WERI-Rb-1 (cell line): ENCODE measurements at regions not wholly inside any gene's neighbourhood (a gene's known extent, or its start where the extent isn't known, plus 50 kb on each side); places are given as distances from the start of the nearest gene placed in this dataset.

Source experiments
- DNase-seq: peaks from one replicate; pipeline ENCODE4 v3.0.0-alpha.2; 2020
- H3K27ac ChIP-seq: fragments of 250-450 bp; sonication (Bioruptor Pico); 2 replicates; pipeline ENCODE4 v1.5.1; 2020; ENCODE audit warnings: mild to moderate bottlenecking, moderate library complexity
- H3K27me3 ChIP-seq: fragments of 250-450 bp; sonication (Bioruptor Pico); 2 replicates; pipeline ENCODE4 v1.5.1; 2021; ENCODE audit warnings: mild to moderate bottlenecking, low read depth, moderate library complexity; ENCODE audit not compliant: insufficient read depth, severe bottlenecking
- H3K36me3 ChIP-seq: fragments of 250-450 bp; sonication (Bioruptor Pico); 2 replicates; pipeline ENCODE4 v1.5.1; 2020; ENCODE audit warnings: mild to moderate bottlenecking, moderate library complexity
- H3K4me3 ChIP-seq: 2 replicates; pipeline ENCODE4 v1.5.1; 2011; ENCODE audit warnings: low read depth, mild to moderate bottlenecking, control low read depth, low read length
- H3K9me3 ChIP-seq: fragments of 250-450 bp; sonication (Bioruptor Pico); 2 replicates; pipeline ENCODE4 v1.5.1; 2021; ENCODE audit warnings: mild to moderate bottlenecking, moderate library complexity; ENCODE audit not compliant: severe bottlenecking
- TF ChIP-seq, protein P1 (sequence below): IDR thresholded peaks from 2 replicates; pipeline ENCODE4 v1.5.1; 2011; ENCODE audit warnings: low read depth, mild to moderate bottlenecking, control low read depth, inconsistent platforms, low read length

DNA sequence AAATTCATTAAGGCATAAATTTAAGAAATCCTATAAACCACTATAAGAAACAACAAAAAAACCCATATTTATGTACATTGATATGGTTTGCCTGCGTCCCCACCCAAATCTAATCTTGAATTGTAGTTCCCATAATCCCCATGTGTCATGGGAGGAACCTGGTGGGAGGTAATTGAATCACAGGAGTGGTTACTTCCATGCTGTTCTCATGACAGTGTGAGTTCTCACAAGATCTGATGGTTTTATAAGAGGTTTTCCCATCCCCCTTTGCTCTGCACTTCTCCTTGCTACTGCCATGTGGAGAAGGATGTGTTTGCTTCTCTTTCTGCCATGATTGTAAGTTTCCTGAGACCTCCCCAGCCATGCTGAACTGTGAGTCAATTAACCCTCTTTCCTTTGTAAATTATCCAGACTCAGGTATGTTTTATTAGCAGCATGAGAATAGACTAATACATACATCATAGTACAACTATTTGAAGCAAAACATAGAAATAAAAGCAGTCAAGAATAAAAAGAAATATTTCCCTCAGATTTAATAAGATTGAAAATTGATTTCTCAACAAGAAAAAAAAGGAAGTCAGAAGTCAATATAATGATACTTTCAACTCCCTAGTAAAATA, 209.0 kb upstream of the GPC6 start:
- Histone ChIP-seq H3K27ac (no peak overlapping the region), H3K27me3 (no peaks in the 10 kb centered on the region), H3K36me3 (no peaks in the 10 kb centered on the region), H3K4me3 (no peak overlapping the region), H3K9me3 (peaks cover 19% of the 10 kb centered on the region)
- no peak for DNase-seq
- TF ChIP-seq, protein P1, sequence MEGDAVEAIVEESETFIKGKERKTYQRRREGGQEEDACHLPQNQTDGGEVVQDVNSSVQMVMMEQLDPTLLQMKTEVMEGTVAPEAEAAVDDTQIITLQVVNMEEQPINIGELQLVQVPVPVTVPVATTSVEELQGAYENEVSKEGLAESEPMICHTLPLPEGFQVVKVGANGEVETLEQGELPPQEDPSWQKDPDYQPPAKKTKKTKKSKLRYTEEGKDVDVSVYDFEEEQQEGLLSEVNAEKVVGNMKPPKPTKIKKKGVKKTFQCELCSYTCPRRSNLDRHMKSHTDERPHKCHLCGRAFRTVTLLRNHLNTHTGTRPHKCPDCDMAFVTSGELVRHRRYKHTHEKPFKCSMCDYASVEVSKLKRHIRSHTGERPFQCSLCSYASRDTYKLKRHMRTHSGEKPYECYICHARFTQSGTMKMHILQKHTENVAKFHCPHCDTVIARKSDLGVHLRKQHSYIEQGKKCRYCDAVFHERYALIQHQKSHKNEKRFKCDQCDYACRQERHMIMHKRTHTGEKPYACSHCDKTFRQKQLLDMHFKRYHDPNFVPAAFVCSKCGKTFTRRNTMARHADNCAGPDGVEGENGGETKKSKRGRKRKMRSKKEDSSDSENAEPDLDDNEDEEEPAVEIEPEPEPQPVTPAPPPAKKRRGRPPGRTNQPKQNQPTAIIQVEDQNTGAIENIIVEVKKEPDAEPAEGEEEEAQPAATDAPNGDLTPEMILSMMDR, result no peak

DNA sequence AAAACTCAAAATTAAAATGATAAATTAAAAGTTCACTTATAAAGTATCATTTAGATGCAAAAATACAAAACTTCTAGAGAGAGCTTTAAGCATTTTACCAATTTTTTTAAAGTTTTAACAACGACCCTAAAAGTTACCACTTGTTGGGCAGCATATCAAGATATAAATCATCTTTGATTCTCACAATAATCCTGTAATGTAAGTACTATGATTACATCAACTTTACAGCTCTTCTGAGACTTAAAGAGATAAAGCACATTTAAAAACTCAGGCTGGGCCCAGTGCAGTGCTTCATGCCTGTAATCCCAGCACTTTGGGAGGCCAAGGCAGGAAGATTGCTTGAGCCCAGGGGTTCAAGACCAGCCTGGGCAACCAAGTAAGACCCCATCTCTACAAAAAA, 202.7 kb upstream of the GPC6 start:
- H3K27ac ChIP-seq, result no peak overlapping the region
- no peaks in the 10 kb centered on the region for H3K9me3 ChIP-seq
- no peak overlapping the region for H3K4me3 ChIP-seq
- no peaks in the 10 kb centered on the region for H3K27me3 ChIP-seq
- no peak for DNase-seq
- TF ChIP-seq, protein P1, result no peak
- H3K36me3 ChIP-seq, result no peaks in the 10 kb centered on the region

DNA sequence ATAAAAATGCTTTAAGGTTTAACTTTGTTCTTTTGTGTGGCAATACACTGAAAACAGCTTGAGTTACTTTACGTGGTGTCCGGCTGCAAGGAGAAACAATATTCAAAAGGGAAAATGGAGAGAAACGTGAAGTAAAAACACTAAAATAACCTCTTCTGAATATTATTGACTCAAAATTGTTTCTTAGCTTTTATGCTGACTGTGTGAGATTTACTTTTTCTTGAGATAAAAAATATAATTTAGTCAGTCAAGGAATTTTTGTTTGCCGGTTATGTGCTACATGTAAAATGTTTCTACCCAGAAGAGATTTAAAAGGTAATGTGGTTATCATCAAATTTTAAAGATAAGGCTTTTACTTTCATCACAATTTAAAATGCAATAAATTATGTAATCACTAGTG, 200.6 kb upstream of the GPC6 start:
- no peak overlapping the region for H3K27ac ChIP-seq
- H3K9me3 ChIP-seq, result no peaks in the 10 kb centered on the region
- no peak overlapping the region for H3K4me3 ChIP-seq
- DNase-seq, result no peak
- H3K27me3 ChIP-seq, result no peaks in the 10 kb centered on the region
- H3K36me3 ChIP-seq, result no peaks in the 10 kb centered on the region
- TF ChIP-seq, protein P1, result no peak

DNA sequence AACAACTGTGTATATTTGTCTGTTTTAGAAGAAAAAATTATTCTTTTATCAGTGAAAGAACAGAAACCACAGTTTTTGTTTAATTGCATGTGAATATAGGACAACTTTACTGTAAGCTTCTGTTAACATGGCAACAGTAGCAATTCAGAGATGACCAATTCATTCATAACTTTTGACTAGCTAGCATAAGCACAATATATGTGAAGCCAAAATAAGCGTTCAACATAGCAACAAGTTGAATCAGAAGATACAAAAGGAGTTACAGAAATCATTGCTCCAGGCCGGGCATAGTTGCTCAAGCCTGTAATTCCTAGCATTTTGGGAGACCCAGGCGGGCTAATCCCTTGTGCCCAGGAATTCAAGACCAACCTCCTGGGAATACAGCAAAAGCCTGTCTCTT, 197.1 kb upstream of the GPC6 start:
- TF ChIP-seq, protein P1, result no peak
- Histone ChIP-seq H3K36me3 (no peaks in the 10 kb centered on the region), H3K27me3 (no peaks in the 10 kb centered on the region), H3K27ac (no peak overlapping the region), H3K9me3 (no peaks in the 10 kb centered on the region), H3K4me3 (no peak overlapping the region)
- no peak for DNase-seq

DNA sequence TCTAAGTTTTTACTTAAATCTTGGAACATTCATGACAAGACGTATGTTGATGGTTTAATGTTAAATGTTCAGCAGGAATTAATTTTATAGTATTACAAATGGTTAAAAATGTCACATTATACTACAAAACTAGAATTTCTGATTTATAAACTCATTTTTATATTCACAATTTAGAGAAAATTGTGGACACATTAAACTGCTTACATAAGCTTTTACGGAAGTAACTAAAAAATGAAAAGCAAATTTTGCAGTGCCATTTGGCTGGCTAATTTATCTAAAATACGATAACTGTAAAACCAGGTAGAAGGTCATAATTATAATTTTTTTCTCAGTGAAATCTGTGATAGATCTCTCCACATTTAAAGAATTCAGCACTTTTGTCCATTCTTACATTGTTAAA, 190.2 kb upstream of the GPC6 start:
- no peak for DNase-seq
- no peaks in the 10 kb centered on the region for H3K27me3 ChIP-seq
- TF ChIP-seq, protein P1, result no peak
- H3K4me3 ChIP-seq, result no peak overlapping the region
- no peaks in the 10 kb centered on the region for H3K36me3 ChIP-seq
- peaks cover 16% of the 10 kb centered on the region for H3K9me3 ChIP-seq
- H3K27ac ChIP-seq, result no peak overlapping the region

DNA sequence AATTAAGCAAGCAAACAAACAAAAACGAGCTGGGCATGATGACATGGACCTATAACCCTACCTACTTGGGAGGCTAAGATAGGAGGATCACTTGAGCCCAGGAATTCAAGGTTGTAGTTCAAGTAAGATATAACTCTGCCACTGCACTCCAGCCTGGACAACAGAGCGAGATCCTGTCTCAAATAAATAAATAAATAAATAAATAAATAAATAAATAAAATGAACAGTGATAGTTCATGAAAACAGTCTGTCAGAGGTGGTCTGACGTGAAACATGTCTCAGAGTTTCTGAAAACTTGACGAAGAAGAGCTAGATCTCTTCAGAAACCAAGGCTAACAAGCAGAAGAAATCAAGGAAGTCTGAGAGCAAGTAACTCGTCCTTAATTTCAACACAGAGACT, 188.8 kb upstream of the GPC6 start:
- no peak overlapping the region for H3K4me3 ChIP-seq
- no peak for DNase-seq

More for the DNA sequence above, 188.8 kb upstream of the GPC6 start:
- TF ChIP-seq, protein P1, result no peak
- Histone ChIP-seq H3K27ac (no peak overlapping the region), H3K27me3 (no peaks in the 10 kb centered on the region), H3K36me3 (no peaks in the 10 kb centered on the region), H3K9me3 (peaks cover 16% of the 10 kb centered on the region)
